ENCODE measurements at regions not wholly inside any gene's neighbourhood (a gene's known extent, or its start where the extent isn't known, plus 50 kb on each side); places are given as distances from the start of the nearest gene placed in this dataset.

DNA sequence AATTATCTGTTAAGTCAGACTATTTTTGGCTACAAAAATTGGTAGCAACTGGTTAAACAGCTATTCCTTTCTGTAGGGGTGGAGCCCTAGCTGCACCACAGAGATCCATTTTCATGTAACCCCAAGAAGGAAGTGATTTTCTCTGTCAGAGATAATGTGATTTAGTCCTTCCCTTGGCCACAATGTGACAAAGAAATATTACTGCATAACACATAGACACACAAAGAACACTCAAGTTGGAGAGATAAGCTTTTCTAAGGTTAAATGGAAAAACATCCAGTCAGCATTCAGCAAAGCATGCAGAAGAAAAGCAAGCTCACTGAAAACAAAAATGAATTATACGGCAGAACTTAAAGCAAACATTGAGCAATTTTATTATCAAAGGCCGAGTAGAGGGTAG is 227.8 kb upstream of the CDH9 start (continued):
- TF ChIP-seq, protein P1, sequence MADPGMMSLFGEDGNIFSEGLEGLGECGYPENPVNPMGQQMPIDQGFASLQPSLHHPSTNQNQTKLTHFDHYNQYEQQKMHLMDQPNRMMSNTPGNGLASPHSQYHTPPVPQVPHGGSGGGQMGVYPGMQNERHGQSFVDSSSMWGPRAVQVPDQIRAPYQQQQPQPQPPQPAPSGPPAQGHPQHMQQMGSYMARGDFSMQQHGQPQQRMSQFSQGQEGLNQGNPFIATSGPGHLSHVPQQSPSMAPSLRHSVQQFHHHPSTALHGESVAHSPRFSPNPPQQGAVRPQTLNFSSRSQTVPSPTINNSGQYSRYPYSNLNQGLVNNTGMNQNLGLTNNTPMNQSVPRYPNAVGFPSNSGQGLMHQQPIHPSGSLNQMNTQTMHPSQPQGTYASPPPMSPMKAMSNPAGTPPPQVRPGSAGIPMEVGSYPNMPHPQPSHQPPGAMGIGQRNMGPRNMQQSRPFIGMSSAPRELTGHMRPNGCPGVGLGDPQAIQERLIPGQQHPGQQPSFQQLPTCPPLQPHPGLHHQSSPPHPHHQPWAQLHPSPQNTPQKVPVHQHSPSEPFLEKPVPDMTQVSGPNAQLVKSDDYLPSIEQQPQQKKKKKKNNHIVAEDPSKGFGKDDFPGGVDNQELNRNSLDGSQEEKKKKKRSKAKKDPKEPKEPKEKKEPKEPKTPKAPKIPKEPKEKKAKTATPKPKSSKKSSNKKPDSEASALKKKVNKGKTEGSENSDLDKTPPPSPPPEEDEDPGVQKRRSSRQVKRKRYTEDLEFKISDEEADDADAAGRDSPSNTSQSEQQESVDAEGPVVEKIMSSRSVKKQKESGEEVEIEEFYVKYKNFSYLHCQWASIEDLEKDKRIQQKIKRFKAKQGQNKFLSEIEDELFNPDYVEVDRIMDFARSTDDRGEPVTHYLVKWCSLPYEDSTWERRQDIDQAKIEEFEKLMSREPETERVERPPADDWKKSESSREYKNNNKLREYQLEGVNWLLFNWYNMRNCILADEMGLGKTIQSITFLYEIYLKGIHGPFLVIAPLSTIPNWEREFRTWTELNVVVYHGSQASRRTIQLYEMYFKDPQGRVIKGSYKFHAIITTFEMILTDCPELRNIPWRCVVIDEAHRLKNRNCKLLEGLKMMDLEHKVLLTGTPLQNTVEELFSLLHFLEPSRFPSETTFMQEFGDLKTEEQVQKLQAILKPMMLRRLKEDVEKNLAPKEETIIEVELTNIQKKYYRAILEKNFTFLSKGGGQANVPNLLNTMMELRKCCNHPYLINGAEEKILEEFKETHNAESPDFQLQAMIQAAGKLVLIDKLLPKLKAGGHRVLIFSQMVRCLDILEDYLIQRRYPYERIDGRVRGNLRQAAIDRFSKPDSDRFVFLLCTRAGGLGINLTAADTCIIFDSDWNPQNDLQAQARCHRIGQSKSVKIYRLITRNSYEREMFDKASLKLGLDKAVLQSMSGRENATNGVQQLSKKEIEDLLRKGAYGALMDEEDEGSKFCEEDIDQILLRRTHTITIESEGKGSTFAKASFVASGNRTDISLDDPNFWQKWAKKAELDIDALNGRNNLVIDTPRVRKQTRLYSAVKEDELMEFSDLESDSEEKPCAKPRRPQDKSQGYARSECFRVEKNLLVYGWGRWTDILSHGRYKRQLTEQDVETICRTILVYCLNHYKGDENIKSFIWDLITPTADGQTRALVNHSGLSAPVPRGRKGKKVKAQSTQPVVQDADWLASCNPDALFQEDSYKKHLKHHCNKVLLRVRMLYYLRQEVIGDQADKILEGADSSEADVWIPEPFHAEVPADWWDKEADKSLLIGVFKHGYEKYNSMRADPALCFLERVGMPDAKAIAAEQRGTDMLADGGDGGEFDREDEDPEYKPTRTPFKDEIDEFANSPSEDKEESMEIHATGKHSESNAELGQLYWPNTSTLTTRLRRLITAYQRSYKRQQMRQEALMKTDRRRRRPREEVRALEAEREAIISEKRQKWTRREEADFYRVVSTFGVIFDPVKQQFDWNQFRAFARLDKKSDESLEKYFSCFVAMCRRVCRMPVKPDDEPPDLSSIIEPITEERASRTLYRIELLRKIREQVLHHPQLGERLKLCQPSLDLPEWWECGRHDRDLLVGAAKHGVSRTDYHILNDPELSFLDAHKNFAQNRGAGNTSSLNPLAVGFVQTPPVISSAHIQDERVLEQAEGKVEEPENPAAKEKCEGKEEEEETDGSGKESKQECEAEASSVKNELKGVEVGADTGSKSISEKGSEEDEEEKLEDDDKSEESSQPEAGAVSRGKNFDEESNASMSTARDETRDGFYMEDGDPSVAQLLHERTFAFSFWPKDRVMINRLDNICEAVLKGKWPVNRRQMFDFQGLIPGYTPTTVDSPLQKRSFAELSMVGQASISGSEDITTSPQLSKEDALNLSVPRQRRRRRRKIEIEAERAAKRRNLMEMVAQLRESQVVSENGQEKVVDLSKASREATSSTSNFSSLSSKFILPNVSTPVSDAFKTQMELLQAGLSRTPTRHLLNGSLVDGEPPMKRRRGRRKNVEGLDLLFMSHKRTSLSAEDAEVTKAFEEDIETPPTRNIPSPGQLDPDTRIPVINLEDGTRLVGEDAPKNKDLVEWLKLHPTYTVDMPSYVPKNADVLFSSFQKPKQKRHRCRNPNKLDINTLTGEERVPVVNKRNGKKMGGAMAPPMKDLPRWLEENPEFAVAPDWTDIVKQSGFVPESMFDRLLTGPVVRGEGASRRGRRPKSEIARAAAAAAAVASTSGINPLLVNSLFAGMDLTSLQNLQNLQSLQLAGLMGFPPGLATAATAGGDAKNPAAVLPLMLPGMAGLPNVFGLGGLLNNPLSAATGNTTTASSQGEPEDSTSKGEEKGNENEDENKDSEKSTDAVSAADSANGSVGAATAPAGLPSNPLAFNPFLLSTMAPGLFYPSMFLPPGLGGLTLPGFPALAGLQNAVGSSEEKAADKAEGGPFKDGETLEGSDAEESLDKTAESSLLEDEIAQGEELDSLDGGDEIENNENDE (IDR thresholded peaks at IDR 0.05; ENCODE audit: insufficient replicate concordance, low read length): no peak
- TF ChIP-seq EP300 (IDR thresholded peaks at IDR 0.05; ENCODE audit: borderline replicate concordance in 1 of 2, low read depth in 2 of 2, low read length in 2 of 2) (no peak), CEBPB (IDR thresholded peaks at IDR 0.05; ENCODE audit: low read depth, low read length) (no peak), SUZ12 (IDR thresholded peaks at IDR 0.05; ENCODE audit: low read length) (no peak), POU5F1 (IDR thresholded peaks at IDR 0.05; ENCODE audit: low read depth, low read length) (no peak), TEAD4 (IDR thresholded peaks at IDR 0.05; ENCODE audit: low read depth, low read length) (no peak), RNF2 (IDR thresholded peaks at IDR 0.05; ENCODE audit: borderline replicate concordance, low read depth, low read length, missing control alignments, poor library complexity, severe bottlenecking) (no peak), POLR2AphosphoS5 (IDR thresholded peaks at IDR 0.05; ENCODE audit: low read depth, low read length) (no peak)
- TF ChIP-seq, protein P2, sequence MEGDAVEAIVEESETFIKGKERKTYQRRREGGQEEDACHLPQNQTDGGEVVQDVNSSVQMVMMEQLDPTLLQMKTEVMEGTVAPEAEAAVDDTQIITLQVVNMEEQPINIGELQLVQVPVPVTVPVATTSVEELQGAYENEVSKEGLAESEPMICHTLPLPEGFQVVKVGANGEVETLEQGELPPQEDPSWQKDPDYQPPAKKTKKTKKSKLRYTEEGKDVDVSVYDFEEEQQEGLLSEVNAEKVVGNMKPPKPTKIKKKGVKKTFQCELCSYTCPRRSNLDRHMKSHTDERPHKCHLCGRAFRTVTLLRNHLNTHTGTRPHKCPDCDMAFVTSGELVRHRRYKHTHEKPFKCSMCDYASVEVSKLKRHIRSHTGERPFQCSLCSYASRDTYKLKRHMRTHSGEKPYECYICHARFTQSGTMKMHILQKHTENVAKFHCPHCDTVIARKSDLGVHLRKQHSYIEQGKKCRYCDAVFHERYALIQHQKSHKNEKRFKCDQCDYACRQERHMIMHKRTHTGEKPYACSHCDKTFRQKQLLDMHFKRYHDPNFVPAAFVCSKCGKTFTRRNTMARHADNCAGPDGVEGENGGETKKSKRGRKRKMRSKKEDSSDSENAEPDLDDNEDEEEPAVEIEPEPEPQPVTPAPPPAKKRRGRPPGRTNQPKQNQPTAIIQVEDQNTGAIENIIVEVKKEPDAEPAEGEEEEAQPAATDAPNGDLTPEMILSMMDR (IDR thresholded peaks at IDR 0.05; ENCODE audit: control extremely low read depth in 1 of 3, insufficient read depth in 1 of 3, low read depth in 1 of 3, low read length in 3 of 3): no peak

Data from H1 (cell line).